ENCODE measurements at regions not wholly inside any gene's neighbourhood (a gene's known extent, or its start where the extent isn't known, plus 50 kb on each side); places are given as distances from the start of the nearest gene placed in this dataset.

GRCh38 chr12:60874091-60874490, 1278.3 kb downstream of the SLC16A7 start:
- Histone ChIP-seq H3K27ac (ENCODE audit: poor library complexity, severe bottlenecking) (no peak overlapping the region), H3K4me3 (ENCODE audit: severe bottlenecking) (no peak overlapping the region), H3K9me3 (ENCODE audit: severe bottlenecking) (no peaks in the 10 kb centered on the region), H3K4me1 (ENCODE audit: insufficient read depth, poor library complexity, severe bottlenecking) (no peaks in the 10 kb centered on the region), H3K27me3 (ENCODE audit: insufficient read depth, poor library complexity, severe bottlenecking) (no peaks in the 10 kb centered on the region), H3K36me3 (ENCODE audit: low read depth) (no peaks in the 10 kb centered on the region)
- DNase-seq (ENCODE audit: low spot score), result no peak
- no peak for TF ChIP-seq CTCF (IDR thresholded peaks at IDR 0.05; ENCODE audit: poor library complexity, severe bottlenecking)
- no peak for ATAC-seq (ENCODE audit: low read depth)

- H3K4me1 ChIP-seq (ENCODE audit: insufficient read depth, poor library complexity, severe bottlenecking), result peaks cover 11% of the 10 kb centered on the region
- DNase-seq (ENCODE audit: low spot score) (no peak), ATAC-seq (ENCODE audit: low read depth) (peak; percentile 62)
- H3K27me3 ChIP-seq (ENCODE audit: insufficient read depth, poor library complexity, severe bottlenecking), result no peaks in the 10 kb centered on the region
- H3K9me3 ChIP-seq (ENCODE audit: severe bottlenecking), result no peaks in the 10 kb centered on the region
- no peak for TF ChIP-seq CTCF (IDR thresholded peaks at IDR 0.05; ENCODE audit: poor library complexity, severe bottlenecking)
- no peaks in the 10 kb centered on the region for H3K36me3 ChIP-seq (ENCODE audit: low read depth)
- no peak overlapping the region for H3K4me3 ChIP-seq (ENCODE audit: severe bottlenecking)
- H3K27ac ChIP-seq (ENCODE audit: poor library complexity, severe bottlenecking), result no peak overlapping the region
Observed at GRCh38 chr12:60920841-60921495, 1325.1 kb downstream of the SLC16A7 start.

GRCh38 chr12:60921541-60921940, 1325.7 kb downstream of the SLC16A7 start:
- Histone ChIP-seq H3K27ac (ENCODE audit: poor library complexity, severe bottlenecking) (no peak overlapping the region), H3K36me3 (ENCODE audit: low read depth) (no peaks in the 10 kb centered on the region), H3K9me3 (ENCODE audit: severe bottlenecking) (no peaks in the 10 kb centered on the region), H3K27me3 (ENCODE audit: insufficient read depth, poor library complexity, severe bottlenecking) (no peaks in the 10 kb centered on the region), H3K4me1 (ENCODE audit: insufficient read depth, poor library complexity, severe bottlenecking) (peaks cover 11% of the 10 kb centered on the region), H3K4me3 (ENCODE audit: severe bottlenecking) (no peak overlapping the region)
- no peak for ATAC-seq (ENCODE audit: low read depth)
- no peak for TF ChIP-seq CTCF (IDR thresholded peaks at IDR 0.05; ENCODE audit: poor library complexity, severe bottlenecking)
- DNase-seq (ENCODE audit: low spot score), result no peak

GRCh38 chr12:60926256-60926655, 1330.4 kb downstream of the SLC16A7 start:
- Histone ChIP-seq H3K4me1 (ENCODE audit: insufficient read depth, poor library complexity, severe bottlenecking) (peaks cover 4% of the 10 kb centered on the region), H3K4me3 (ENCODE audit: severe bottlenecking) (no peak overlapping the region), H3K9me3 (ENCODE audit: severe bottlenecking) (no peaks in the 10 kb centered on the region), H3K27me3 (ENCODE audit: insufficient read depth, poor library complexity, severe bottlenecking) (no peaks in the 10 kb centered on the region), H3K36me3 (ENCODE audit: low read depth) (no peaks in the 10 kb centered on the region), H3K27ac (ENCODE audit: poor library complexity, severe bottlenecking) (no peak overlapping the region)
- DNase-seq (ENCODE audit: low spot score), result no peak
- ATAC-seq (ENCODE audit: low read depth), result no peak
- no peak for TF ChIP-seq CTCF (IDR thresholded peaks at IDR 0.05; ENCODE audit: poor library complexity, severe bottlenecking)

GRCh38 chr12:60930151-60930550, 1330.1 kb upstream of the USP15 start:
- DNase-seq (ENCODE audit: low spot score), result no peak
- TF ChIP-seq CTCF (IDR thresholded peaks at IDR 0.05; ENCODE audit: poor library complexity, severe bottlenecking), result no peak
- no peak for ATAC-seq (ENCODE audit: low read depth)
- H3K9me3 ChIP-seq (ENCODE audit: severe bottlenecking), result peaks cover 2% of the 10 kb centered on the region
- no peak overlapping the region for H3K27ac ChIP-seq (ENCODE audit: poor library complexity, severe bottlenecking)
- H3K36me3 ChIP-seq (ENCODE audit: low read depth), result no peaks in the 10 kb centered on the region
- no peak overlapping the region for H3K4me3 ChIP-seq (ENCODE audit: severe bottlenecking)
- no peaks in the 10 kb centered on the region for H3K27me3 ChIP-seq (ENCODE audit: insufficient read depth, poor library complexity, severe bottlenecking)
- no peaks in the 10 kb centered on the region for H3K4me1 ChIP-seq (ENCODE audit: insufficient read depth, poor library complexity, severe bottlenecking)

Data from RWPE2 (cell line).